HS-5 (cell line): ENCODE measurements at regions not wholly inside any gene's neighbourhood (a gene's known extent, or its start where the extent isn't known, plus 50 kb on each side); places are given as distances from the start of the nearest gene placed in this dataset.
A peak's percentile ranks its signal among the peaks of the same experiment; 100 is the strongest.
"Not testable (repeated sequence)": the region's sequence is repeated elsewhere in the genome, so short reads cannot be mapped to it uniquely, and the experiment has no call there.

ENCODE experiments used
- DNase-seq: peaks from one replicate; pipeline ENCODE4 v3.0.0-alpha.2; 2012; ENCODE audit warnings: low read depth

GRCh38 chr4:147160908-147161513 lies 215.3 kb upstream of the TTC29 start:
- DNase-seq, result peak; percentile 9

GRCh38 chr4:147163311-147163710 lies 217.6 kb upstream of the TTC29 start:
- no peak for DNase-seq

GRCh38 chr4:147168200-147168599 lies 222.5 kb upstream of the TTC29 start:
- DNase-seq, result not testable (repeated sequence)

- no peak for DNase-seq
Measured at GRCh38 chr4:147173322-147173721, 227.7 kb upstream of the TTC29 start.

- no peak for DNase-seq
Measured at GRCh38 chr4:147173797-147174432, 228.3 kb upstream of the TTC29 start.

GRCh38 chr4:147174591-147174990 lies 228.9 kb upstream of the TTC29 start:
- no peak for DNase-seq

GRCh38 chr4:147175460-147176025 lies 229.9 kb upstream of the TTC29 start:
- no peak for DNase-seq

- no peak for DNase-seq
Measured at GRCh38 chr4:147182041-147182440, 236.4 kb upstream of the TTC29 start.

- DNase-seq, result no peak
Measured at GRCh38 chr4:147192679-147193078, 247.0 kb upstream of the TTC29 start.

- DNase-seq, result no peak
Measured at GRCh38 chr4:147194114-147194513, 248.4 kb upstream of the TTC29 start.

GRCh38 chr4:147194604-147195003 lies 248.9 kb upstream of the TTC29 start:
- no peak for DNase-seq

GRCh38 chr4:147195386-147195785 lies 249.7 kb upstream of the TTC29 start:
- DNase-seq, result no peak

GRCh38 chr4:147198411-147199051 lies 252.9 kb upstream of the TTC29 start:
- DNase-seq, result no peak

- DNase-seq, result no peak
Measured at GRCh38 chr4:147201016-147201415, 255.4 kb upstream of the TTC29 start.

- no peak for DNase-seq
Measured at GRCh38 chr4:147206807-147207206, 261.1 kb upstream of the TTC29 start.

- DNase-seq, result peak; percentile 13
Measured at GRCh38 chr4:147207911-147208310, 262.2 kb upstream of the TTC29 start.

GRCh38 chr4:147217655-147218054 lies 263.2 kb upstream of the EDNRA start:
- DNase-seq, result no peak

- DNase-seq, result no peak
Measured at GRCh38 chr4:147219145-147219544, 261.8 kb upstream of the EDNRA start.

GRCh38 chr4:147220833-147221232 lies 260.1 kb upstream of the EDNRA start:
- no peak for DNase-seq

GRCh38 chr4:147222906-147223305 lies 258.0 kb upstream of the EDNRA start:
- DNase-seq, result no peak

GRCh38 chr4:147223576-147223975 lies 257.3 kb upstream of the EDNRA start:
- DNase-seq, result no peak

- no peak for DNase-seq
Measured at GRCh38 chr4:147236806-147237205, 244.1 kb upstream of the EDNRA start.

- no peak for DNase-seq
Measured at GRCh38 chr4:147244786-147245185, 236.1 kb upstream of the EDNRA start.
